ENCODE measurements at regions not wholly inside any gene's neighbourhood (a gene's known extent, or its start where the extent isn't known, plus 50 kb on each side); places are given as distances from the start of the nearest gene placed in this dataset.

GRCh38 chr14:98167275-98167674 lies 1104.7 kb downstream of the BCL11B start:
- CTCF ChIA-PET: no interaction called here
- no peak for TF ChIP-seq CTCF (IDR thresholded peaks at IDR 0.05; ENCODE audit: insufficient read depth, low read depth, low read length)
- no peaks in the 10 kb centered on the region for H3K36me3 ChIP-seq (ENCODE audit: control insufficient read depth, insufficient read depth, low read length)
- POLR2A ChIA-PET: no interaction called here
- DNase-seq (ENCODE audit: low read depth): no peak
- no peaks in the 10 kb centered on the region for H3K27me3 ChIP-seq (ENCODE audit: control insufficient read depth, insufficient read depth, low read length)
- H3K4me3 ChIP-seq (ENCODE audit: low read depth, low read length): no peak overlapping the region

GRCh38 chr14:98167705-98168104 lies 1104.3 kb downstream of the BCL11B start:
- CTCF ChIA-PET: no interaction called here
- DNase-seq (ENCODE audit: low read depth): no peak

DNA sequence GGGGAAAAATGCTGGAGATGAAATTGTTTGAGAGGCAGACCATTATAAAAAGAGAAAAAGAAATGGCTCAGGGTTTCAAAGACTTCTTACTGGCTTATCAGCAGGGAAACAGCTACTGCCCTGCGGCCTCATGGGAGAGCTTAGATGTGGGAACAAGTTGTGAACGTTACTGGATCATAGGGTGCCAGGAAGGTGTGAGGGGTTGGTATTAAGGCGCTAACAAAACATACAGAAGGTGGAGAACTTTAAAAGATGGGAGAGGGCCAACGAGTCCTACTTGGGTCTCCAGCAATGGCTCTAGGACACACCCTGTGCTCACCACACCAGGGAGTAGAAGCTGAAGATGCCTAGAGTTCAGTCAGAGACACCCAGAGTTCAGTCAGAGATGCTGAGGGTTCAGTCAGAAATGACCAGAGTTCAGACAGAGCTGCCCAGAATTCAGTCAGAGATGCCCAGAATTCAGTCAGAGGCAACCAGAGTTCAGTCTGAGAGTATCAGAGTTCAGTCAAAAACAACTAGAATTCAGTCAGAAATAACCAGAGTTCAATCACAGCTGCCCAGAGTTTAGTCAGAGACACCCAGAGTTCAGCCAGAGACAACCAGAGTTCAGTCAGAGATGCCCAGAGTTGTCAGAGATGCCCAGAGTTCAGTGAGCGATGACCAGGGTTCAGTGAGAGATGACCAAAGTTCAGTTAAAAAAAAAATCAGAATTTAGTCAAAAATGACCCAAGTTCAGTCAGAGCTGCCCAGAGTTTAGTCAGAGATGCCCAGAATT lies 1103.6 kb downstream of the BCL11B start:
- no peak for DNase-seq (ENCODE audit: low read depth)
- H3K27me3 ChIP-seq (ENCODE audit: control insufficient read depth, insufficient read depth, low read length): no peaks in the 10 kb centered on the region
- H3K36me3 ChIP-seq (ENCODE audit: control insufficient read depth, insufficient read depth, low read length): no peaks in the 10 kb centered on the region
- no peak for TF ChIP-seq CTCF (IDR thresholded peaks at IDR 0.05; ENCODE audit: insufficient read depth, low read depth, low read length)
- H3K4me3 ChIP-seq (ENCODE audit: low read depth, low read length): no peak overlapping the region
- ChIA-PET POLR2A (no interaction called here), CTCF (no interaction called here)

More at GRCh38 chr14:98167705-98168104, 1104.3 kb downstream of the BCL11B start:
- POLR2A ChIA-PET: no interaction called here
- H3K4me3 ChIP-seq (ENCODE audit: low read depth, low read length): no peak overlapping the region
- H3K36me3 ChIP-seq (ENCODE audit: control insufficient read depth, insufficient read depth, low read length): no peaks in the 10 kb centered on the region
- no peaks in the 10 kb centered on the region for H3K27me3 ChIP-seq (ENCODE audit: control insufficient read depth, insufficient read depth, low read length)
- no peak for TF ChIP-seq CTCF (IDR thresholded peaks at IDR 0.05; ENCODE audit: insufficient read depth, low read depth, low read length)

DNA sequence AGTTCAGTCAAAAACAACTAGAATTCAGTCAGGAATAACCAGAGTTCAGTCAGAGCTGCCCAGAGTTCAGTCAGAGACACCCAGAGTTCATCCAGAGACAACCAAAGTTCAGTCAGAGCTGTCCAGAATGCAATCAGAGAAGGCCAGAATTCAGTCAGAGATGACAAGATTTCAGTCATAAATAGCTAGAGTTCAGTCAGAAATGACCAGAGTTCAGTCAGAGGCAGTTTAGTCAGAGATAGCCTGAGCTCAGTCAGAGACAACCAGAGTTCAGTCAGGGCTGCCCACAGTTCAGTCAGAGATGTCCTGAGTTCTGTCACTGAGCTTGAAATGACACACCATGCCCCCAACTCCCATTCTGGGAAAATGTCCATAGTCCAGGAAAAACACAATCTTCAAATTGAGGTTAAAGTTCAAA lies 1102.8 kb downstream of the BCL11B start:
- H3K36me3 ChIP-seq (ENCODE audit: control insufficient read depth, insufficient read depth, low read length): no peaks in the 10 kb centered on the region
- TF ChIP-seq CTCF (IDR thresholded peaks at IDR 0.05; ENCODE audit: insufficient read depth, low read depth, low read length): no peak
- H3K27me3 ChIP-seq (ENCODE audit: control insufficient read depth, insufficient read depth, low read length): no peaks in the 10 kb centered on the region
- ChIA-PET CTCF (no interaction called here), POLR2A (no interaction called here)
- H3K4me3 ChIP-seq (ENCODE audit: low read depth, low read length): no peak overlapping the region
- DNase-seq (ENCODE audit: low read depth): no peak

DNA sequence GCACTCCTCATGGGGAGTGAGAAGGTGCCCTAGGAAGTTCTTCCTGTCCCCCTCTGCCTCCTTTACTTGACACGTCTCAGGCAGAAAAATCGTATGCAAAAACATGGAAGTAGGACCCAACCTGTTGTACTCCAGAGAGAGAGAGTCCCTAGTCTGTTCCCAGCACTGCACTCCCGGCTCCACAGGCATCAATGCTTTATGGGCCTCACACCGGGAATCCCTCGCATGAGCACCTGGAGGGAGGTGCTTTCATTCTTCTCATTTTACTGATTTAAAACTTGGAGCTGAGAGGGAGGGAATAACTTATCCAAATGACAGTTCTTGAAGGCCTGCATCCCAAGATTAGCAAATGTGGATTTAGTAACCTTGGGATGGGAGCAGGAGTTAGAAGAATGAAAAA lies 1101.4 kb downstream of the BCL11B start:
- ChIA-PET CTCF (no interaction called here), POLR2A (no interaction called here)
- no peak for DNase-seq (ENCODE audit: low read depth)
- Histone ChIP-seq H3K27me3 (ENCODE audit: control insufficient read depth, insufficient read depth, low read length) (no peaks in the 10 kb centered on the region), H3K36me3 (ENCODE audit: control insufficient read depth, insufficient read depth, low read length) (no peaks in the 10 kb centered on the region), H3K4me3 (ENCODE audit: low read depth, low read length) (no peak overlapping the region)
- no peak for TF ChIP-seq CTCF (IDR thresholded peaks at IDR 0.05; ENCODE audit: insufficient read depth, low read depth, low read length)
